ENCODE measurements at regions not wholly inside any gene's neighbourhood (a gene's known extent, or its start where the extent isn't known, plus 50 kb on each side); places are given as distances from the start of the nearest gene placed in this dataset.
A peak's percentile ranks its signal among the peaks of the same experiment; 100 is the strongest.

GRCh38 chr14:49505041-49505766 lies 81.0 kb downstream of the RPS29 start (continued):
- TF ChIP-seq POLR2A (IDR thresholded peaks at IDR 0.05; ENCODE audit: borderline replicate concordance, extremely low read depth, insufficient read depth, insufficient read length) = no peak
- no peak for TF ChIP-seq RAD21 (IDR thresholded peaks at IDR 0.05; ENCODE audit: low read depth)
- TF ChIP-seq CEBPB (IDR thresholded peaks at IDR 0.05; ENCODE audit: low read depth) = no peak
- no peak for TF ChIP-seq POLR2AphosphoS5 (IDR thresholded peaks at IDR 0.05; ENCODE audit: low read depth, low read length)
- no peak for TF ChIP-seq SIN3A (IDR thresholded peaks at IDR 0.05; ENCODE audit: low read depth)

DNA sequence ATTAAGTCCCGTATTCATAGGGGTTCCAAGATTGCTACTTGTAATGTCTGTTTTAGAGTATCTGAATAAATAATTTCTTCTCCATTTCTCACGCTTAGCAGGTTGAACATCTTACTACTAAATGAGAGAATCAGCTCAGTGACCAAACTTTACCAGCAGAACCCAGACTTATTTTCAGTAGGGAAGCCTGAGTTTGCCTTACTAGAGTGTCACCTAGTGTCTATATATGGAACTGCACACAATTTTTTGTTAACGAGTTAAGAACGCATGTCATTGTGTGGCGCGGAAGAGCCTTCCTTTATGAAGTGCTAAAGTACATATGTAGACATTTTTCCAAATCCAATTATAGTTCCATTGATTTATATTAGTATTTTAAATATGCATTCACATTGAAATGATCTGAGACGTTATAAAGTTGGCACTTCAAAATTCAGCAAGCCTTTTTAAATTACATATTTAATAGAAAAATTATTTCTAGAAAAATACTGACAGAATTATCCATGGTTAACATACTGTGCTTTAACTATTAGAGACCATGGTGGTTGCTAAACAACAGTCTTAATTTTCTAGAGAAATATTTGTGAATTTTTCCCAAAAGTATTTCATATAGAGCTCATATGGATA lies 88.3 kb downstream of the RPS29 start:
- TF ChIP-seq, protein P1, sequence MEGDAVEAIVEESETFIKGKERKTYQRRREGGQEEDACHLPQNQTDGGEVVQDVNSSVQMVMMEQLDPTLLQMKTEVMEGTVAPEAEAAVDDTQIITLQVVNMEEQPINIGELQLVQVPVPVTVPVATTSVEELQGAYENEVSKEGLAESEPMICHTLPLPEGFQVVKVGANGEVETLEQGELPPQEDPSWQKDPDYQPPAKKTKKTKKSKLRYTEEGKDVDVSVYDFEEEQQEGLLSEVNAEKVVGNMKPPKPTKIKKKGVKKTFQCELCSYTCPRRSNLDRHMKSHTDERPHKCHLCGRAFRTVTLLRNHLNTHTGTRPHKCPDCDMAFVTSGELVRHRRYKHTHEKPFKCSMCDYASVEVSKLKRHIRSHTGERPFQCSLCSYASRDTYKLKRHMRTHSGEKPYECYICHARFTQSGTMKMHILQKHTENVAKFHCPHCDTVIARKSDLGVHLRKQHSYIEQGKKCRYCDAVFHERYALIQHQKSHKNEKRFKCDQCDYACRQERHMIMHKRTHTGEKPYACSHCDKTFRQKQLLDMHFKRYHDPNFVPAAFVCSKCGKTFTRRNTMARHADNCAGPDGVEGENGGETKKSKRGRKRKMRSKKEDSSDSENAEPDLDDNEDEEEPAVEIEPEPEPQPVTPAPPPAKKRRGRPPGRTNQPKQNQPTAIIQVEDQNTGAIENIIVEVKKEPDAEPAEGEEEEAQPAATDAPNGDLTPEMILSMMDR (IDR thresholded peaks at IDR 0.05 in 2 of 3, conservative IDR thresholded peaks at IDR 0.05 in 1 of 3; ENCODE audit: borderline replicate concordance in 1 of 3, insufficient read depth in 1 of 3, low read depth in 2 of 3, low read length in 2 of 3) = peak; percentile 41 to 92 (median 75); a peak in 5 of 6 replicates
- peak; percentile 72 for TF ChIP-seq RAD21 (IDR thresholded peaks at IDR 0.05; ENCODE audit: low read depth)
- TF ChIP-seq YY1 (IDR thresholded peaks at IDR 0.05; ENCODE audit: extremely low read depth, insufficient replicate concordance, low read depth, low read length) = no peak
- Histone ChIP-seq H3K79me2 (ENCODE audit: insufficient read depth, low read length) (no peaks in the 10 kb centered on the region), H3K27ac (ENCODE audit: low read depth, low read length) (no peak overlapping the region), H2AFZ (ENCODE audit: low read depth, low read length, poor library complexity, severe bottlenecking) (peak overlapping the region; percentile 90), H3K4me3 (replicated peaks in 1 of 2; ENCODE audit: low read depth in 1 of 2, low read length in 2 of 2) (no peak overlapping the region), H3K9me2 (ENCODE audit: insufficient read depth) (no peaks in the 10 kb centered on the region), H4K20me1 (ENCODE audit: insufficient read depth) (no peaks in the 10 kb centered on the region), H3K4me2 (ENCODE audit: low read length) (no peak overlapping the region), H3K4me1 (ENCODE audit: control insufficient read depth in 1 of 2, insufficient read depth in 2 of 2, low read length in 2 of 2) (no peaks in the 10 kb centered on the region), H3K27me3 (ENCODE audit: insufficient read depth, low read length) (no peaks in the 10 kb centered on the region), H3K9me3 (ENCODE audit: control insufficient read depth in 1 of 2, insufficient read depth in 1 of 2, low read depth in 1 of 2, low read length in 2 of 2) (no peaks in the 10 kb centered on the region), H3K9ac (ENCODE audit: low read length) (no peak overlapping the region), H3K36me3 (ENCODE audit: control insufficient read depth in 1 of 2, insufficient read depth in 2 of 2, low read length in 2 of 2) (no peaks in the 10 kb centered on the region)
- CTCF ChIA-PET = interaction anchor here (1.0 to 2.7 kb wide), 3 partner anchors 23 to 192 kb away, joined by 3 to 45 read pairs (median 4); no protein-coding TSS in a partner anchor
- no TSS peak for BruUV-seq (replicated peaks)
- ATAC-seq (peak; percentile 89), DNase-seq (ENCODE audit: low read depth, low spot score) (peak; percentile 72)
- POLR2A ChIA-PET = no interaction called here
- intact Hi-C loops (cut with micrococcal nuclease) = loop anchor here (2.0 kb wide), 1 partner anchor 35 kb away; no protein-coding TSS in a partner anchor
- RAD21 ChIA-PET (ENCODE audit: low non-redundant PET in 1 of 2, low total read pairs in 2 of 2, uncharacterized antibody in 2 of 2, unreplicated experiment in 2 of 2) = interaction anchor here (0.5 to 1.4 kb wide), 2 partner anchors 36 kb away, joined by 3 to 5 read pairs; no protein-coding TSS in a partner anchor
